ENCODE measurements at regions not wholly inside any gene's neighbourhood (a gene's known extent, or its start where the extent isn't known, plus 50 kb on each side); places are given as distances from the start of the nearest gene placed in this dataset.
"Not testable (repeated sequence)": the region's sequence is repeated elsewhere in the genome, so short reads cannot be mapped to it uniquely, and the experiment has no call there.

GRCh38 chr20:24418731-24419130, 50.7 kb upstream of the SYNDIG1 start:
- DNase-seq (ENCODE audit: low read depth), result no peak

GRCh38 chr20:24417485-24417884, 51.9 kb upstream of the SYNDIG1 start:
- DNase-seq (ENCODE audit: low read depth), result no peak

GRCh38 chr20:24415444-24415843, 54.0 kb upstream of the SYNDIG1 start:
- DNase-seq (ENCODE audit: low read depth), result not testable (repeated sequence)

- DNase-seq (ENCODE audit: low read depth), result no peak
These were observed 57.6 kb upstream of the SYNDIG1 start for GRCh38 chr20:24411834-24412216.

- DNase-seq (ENCODE audit: low read depth), result no peak
These were observed 58.2 kb upstream of the SYNDIG1 start for GRCh38 chr20:24411003-24411833.

- no peak for DNase-seq (ENCODE audit: low read depth)
These were observed 62.3 kb upstream of the SYNDIG1 start for GRCh38 chr20:24407151-24407550.

GRCh38 chr20:24406750-24407149, 62.7 kb upstream of the SYNDIG1 start:
- peak; percentile 12 for DNase-seq (ENCODE audit: low read depth)

GRCh38 chr20:24406251-24406650, 63.2 kb upstream of the SYNDIG1 start:
- DNase-seq (ENCODE audit: low read depth), result no peak

- DNase-seq (ENCODE audit: low read depth), result peak; percentile 18
These were observed 63.6 kb upstream of the SYNDIG1 start for GRCh38 chr20:24405810-24406209.

- no peak for DNase-seq (ENCODE audit: low read depth)
These were observed 66.0 kb upstream of the SYNDIG1 start for GRCh38 chr20:24403406-24403805.

- DNase-seq (ENCODE audit: low read depth), result no peak
These were observed 67.2 kb upstream of the SYNDIG1 start for GRCh38 chr20:24402188-24402587.

GRCh38 chr20:24395151-24395550, 74.3 kb upstream of the SYNDIG1 start:
- no peak for DNase-seq (ENCODE audit: low read depth)

GRCh38 chr20:24393903-24394302, 75.5 kb upstream of the SYNDIG1 start:
- DNase-seq (ENCODE audit: low read depth), result no peak

- DNase-seq (ENCODE audit: low read depth), result no peak
These were observed 76.8 kb upstream of the SYNDIG1 start for GRCh38 chr20:24392612-24393011.

- no peak for DNase-seq (ENCODE audit: low read depth)
These were observed 79.7 kb upstream of the SYNDIG1 start for GRCh38 chr20:24389686-24390085.

- no peak for DNase-seq (ENCODE audit: low read depth)
These were observed 80.5 kb upstream of the SYNDIG1 start for GRCh38 chr20:24388828-24389380.

- DNase-seq (ENCODE audit: low read depth), result no peak
These were observed 83.9 kb upstream of the SYNDIG1 start for GRCh38 chr20:24385547-24385946.

- DNase-seq (ENCODE audit: low read depth), result no peak
These were observed 84.6 kb upstream of the SYNDIG1 start for GRCh38 chr20:24384865-24385264.

GRCh38 chr20:24382743-24383142, 86.7 kb upstream of the SYNDIG1 start:
- DNase-seq (ENCODE audit: low read depth), result no peak

GRCh38 chr20:24382331-24382730, 87.1 kb upstream of the SYNDIG1 start:
- no peak for DNase-seq (ENCODE audit: low read depth)

GRCh38 chr20:24381886-24382285, 87.5 kb upstream of the SYNDIG1 start:
- no peak for DNase-seq (ENCODE audit: low read depth)

GRCh38 chr20:24379484-24379927, 89.9 kb upstream of the SYNDIG1 start:
- DNase-seq (ENCODE audit: low read depth), result peak; percentile 55

GRCh38 chr20:24378661-24379483, 90.6 kb upstream of the SYNDIG1 start:
- no peak for DNase-seq (ENCODE audit: low read depth)
